ENCODE measurements at regions not wholly inside any gene's neighbourhood (a gene's known extent, or its start where the extent isn't known, plus 50 kb on each side); places are given as distances from the start of the nearest gene placed in this dataset.

GRCh38 chr1:18005238-18005637 lies 102.4 kb upstream of the IGSF21 start:
- peaks cover 2% of the 10 kb centered on the region for H3K27me3 ChIP-seq (ENCODE audit: control insufficient read depth, insufficient read depth, low read length)
- no peak for TF ChIP-seq CTCF (IDR thresholded peaks at IDR 0.05; ENCODE audit: insufficient read depth, low read length, poor library complexity, severe bottlenecking)
- no peak overlapping the region for H3K4me3 ChIP-seq (ENCODE audit: low read depth, low read length)
- DNase-seq (ENCODE audit: low read depth): no peak
- H3K36me3 ChIP-seq (ENCODE audit: control insufficient read depth, insufficient read depth, low read length): no peaks in the 10 kb centered on the region

- H3K36me3 ChIP-seq (ENCODE audit: control insufficient read depth, insufficient read depth, low read length): no peaks in the 10 kb centered on the region
- DNase-seq (ENCODE audit: low read depth): no peak
- no peak for TF ChIP-seq CTCF (IDR thresholded peaks at IDR 0.05; ENCODE audit: insufficient read depth, low read length, poor library complexity, severe bottlenecking)
- H3K4me3 ChIP-seq (ENCODE audit: low read depth, low read length): no peak overlapping the region
- H3K27me3 ChIP-seq (ENCODE audit: control insufficient read depth, insufficient read depth, low read length): peaks cover 2% of the 10 kb centered on the region
These were observed 100.1 kb upstream of the IGSF21 start for GRCh38 chr1:18007391-18008041.

DNA sequence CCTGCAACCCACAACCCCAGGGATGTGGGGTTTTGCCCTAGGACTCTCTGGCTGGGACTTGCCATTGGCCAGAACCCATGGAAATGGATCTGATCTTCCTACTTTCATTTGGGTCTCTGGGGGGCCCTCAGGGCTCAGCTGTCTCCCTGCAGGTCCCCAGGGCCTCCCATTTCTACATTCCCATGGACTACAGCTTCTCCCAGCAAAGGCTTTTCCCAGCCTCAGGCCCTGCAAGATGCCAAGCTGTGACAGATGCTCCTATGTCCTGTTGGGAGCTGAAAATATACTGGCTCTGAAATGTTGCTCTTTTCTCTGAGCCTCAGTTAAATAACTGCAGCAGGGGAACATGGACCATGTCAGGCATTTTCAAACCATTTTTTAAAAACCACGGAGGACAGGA lies 99.5 kb upstream of the IGSF21 start:
- DNase-seq (ENCODE audit: low read depth): no peak
- Histone ChIP-seq H3K4me3 (ENCODE audit: low read depth, low read length) (no peak overlapping the region), H3K36me3 (ENCODE audit: control insufficient read depth, insufficient read depth, low read length) (no peaks in the 10 kb centered on the region), H3K27me3 (ENCODE audit: control insufficient read depth, insufficient read depth, low read length) (peaks cover 2% of the 10 kb centered on the region)
- no peak for TF ChIP-seq CTCF (IDR thresholded peaks at IDR 0.05; ENCODE audit: insufficient read depth, low read length, poor library complexity, severe bottlenecking)

GRCh38 chr1:18009055-18009454 lies 98.5 kb upstream of the IGSF21 start:
- peaks cover 2% of the 10 kb centered on the region for H3K27me3 ChIP-seq (ENCODE audit: control insufficient read depth, insufficient read depth, low read length)
- no peaks in the 10 kb centered on the region for H3K36me3 ChIP-seq (ENCODE audit: control insufficient read depth, insufficient read depth, low read length)
- H3K4me3 ChIP-seq (ENCODE audit: low read depth, low read length): no peak overlapping the region
- DNase-seq (ENCODE audit: low read depth): no peak
- TF ChIP-seq CTCF (IDR thresholded peaks at IDR 0.05; ENCODE audit: insufficient read depth, low read length, poor library complexity, severe bottlenecking): no peak

GRCh38 chr1:18009478-18009961 lies 98.1 kb upstream of the IGSF21 start:
- Histone ChIP-seq H3K4me3 (ENCODE audit: low read depth, low read length) (no peak overlapping the region), H3K36me3 (ENCODE audit: control insufficient read depth, insufficient read depth, low read length) (no peaks in the 10 kb centered on the region), H3K27me3 (ENCODE audit: control insufficient read depth, insufficient read depth, low read length) (peaks cover 2% of the 10 kb centered on the region)
- no peak for TF ChIP-seq CTCF (IDR thresholded peaks at IDR 0.05; ENCODE audit: insufficient read depth, low read length, poor library complexity, severe bottlenecking)
- DNase-seq (ENCODE audit: low read depth): no peak

GRCh38 chr1:18010408-18010807 lies 97.2 kb upstream of the IGSF21 start:
- no peak for DNase-seq (ENCODE audit: low read depth)
- no peak for TF ChIP-seq CTCF (IDR thresholded peaks at IDR 0.05; ENCODE audit: insufficient read depth, low read length, poor library complexity, severe bottlenecking)
- Histone ChIP-seq H3K4me3 (ENCODE audit: low read depth, low read length) (no peak overlapping the region), H3K36me3 (ENCODE audit: control insufficient read depth, insufficient read depth, low read length) (no peaks in the 10 kb centered on the region), H3K27me3 (ENCODE audit: control insufficient read depth, insufficient read depth, low read length) (no peaks in the 10 kb centered on the region)
